Mesothelial cell of epicardium (in vitro differentiated cells): ENCODE measurements at regions not wholly inside any gene's neighbourhood (a gene's known extent, or its start where the extent isn't known, plus 50 kb on each side); places are given as distances from the start of the nearest gene placed in this dataset.
"Not testable (repeated sequence)": the region's sequence is repeated elsewhere in the genome, so short reads cannot be mapped to it uniquely, and the experiment has no call there.

Source experiments
- DNase-seq, 2 experiments: peaks; one replicate each; pipeline ENCODE4 v3.0.0; 2021; ENCODE audit warnings: low spot score in 2 of 2; ENCODE audit not compliant: unreplicated experiment in 2 of 2
- H3K27ac Mint-ChIP-seq: 2 replicates; pipeline ENCODE4 v1.8.0; 2021; ENCODE audit warnings: mixed read lengths
- H3K27me3 Mint-ChIP-seq: 2 replicates; pipeline ENCODE4 v1.8.0; 2021; ENCODE audit warnings: low read depth, mixed read lengths
- H3K36me3 Mint-ChIP-seq: 2 replicates; pipeline ENCODE4 v1.8.0; 2021; ENCODE audit warnings: mixed read lengths
- H3K4me1 Mint-ChIP-seq: 2 replicates; pipeline ENCODE4 v1.8.0; 2021; ENCODE audit warnings: mixed read lengths
- H3K4me3 Mint-ChIP-seq: 2 replicates; pipeline ENCODE4 v1.8.0; 2021; ENCODE audit warnings: mild to moderate bottlenecking, moderate library complexity, mixed read lengths
- H3K9me3 Mint-ChIP-seq: 2 replicates; pipeline ENCODE4 v1.8.0; 2021; ENCODE audit warnings: mixed read lengths
- CTCF ChIP-seq: fragments of 200-600 bp; sonication (generic); IDR thresholded peaks from one replicate; pipeline ENCODE4 v1.5.0; 2021; ENCODE audit warnings: antibody characterized with exemption; ENCODE audit not compliant: unreplicated experiment

GRCh38 chr3:145243875-145244274, 917.1 kb downstream of the PLOD2 start:
- peaks cover 40% of the 10 kb centered on the region for H3K9me3 Mint-ChIP-seq
- H3K4me1 Mint-ChIP-seq, result no peaks in the 10 kb centered on the region
- DNase-seq, result no peak
- H3K4me3 Mint-ChIP-seq, result no peak overlapping the region
- TF ChIP-seq CTCF, result no peak
- H3K27me3 Mint-ChIP-seq, result no peaks in the 10 kb centered on the region
- H3K36me3 Mint-ChIP-seq, result peaks cover 9% of the 10 kb centered on the region
- no peak overlapping the region for H3K27ac Mint-ChIP-seq

DNA sequence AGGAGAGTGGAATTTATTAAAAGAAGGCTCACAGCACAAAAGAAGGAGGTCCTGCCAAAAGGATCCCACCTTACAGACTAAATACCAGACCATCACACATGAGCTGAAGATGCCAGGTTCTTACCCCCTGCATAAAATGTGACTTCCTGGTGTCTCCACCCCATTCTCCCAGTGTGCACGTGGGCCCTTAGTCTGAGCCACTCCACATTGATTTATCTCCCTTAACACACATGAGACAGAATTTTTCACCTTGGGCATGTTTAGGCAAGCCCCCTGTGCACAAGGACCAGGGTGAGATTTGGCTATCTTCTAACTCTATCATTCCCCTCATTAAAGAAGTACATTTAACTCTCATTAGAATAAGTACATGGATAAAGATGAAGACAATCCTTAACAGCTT, 916.7 kb downstream of the PLOD2 start:
- no peak overlapping the region for H3K27ac Mint-ChIP-seq
- H3K36me3 Mint-ChIP-seq, result peaks cover 9% of the 10 kb centered on the region
- TF ChIP-seq CTCF, result no peak
- peaks cover 44% of the 10 kb centered on the region for H3K9me3 Mint-ChIP-seq
- no peak overlapping the region for H3K4me3 Mint-ChIP-seq
- no peaks in the 10 kb centered on the region for H3K27me3 Mint-ChIP-seq
- no peak for DNase-seq
- H3K4me1 Mint-ChIP-seq, result no peaks in the 10 kb centered on the region

GRCh38 chr3:145246291-145246690, 914.7 kb downstream of the PLOD2 start:
- Mint-ChIP-seq H3K4me3 (no peak overlapping the region), H3K27me3 (no peaks in the 10 kb centered on the region), H3K9me3 (peaks cover 41% of the 10 kb centered on the region), H3K4me1 (no peaks in the 10 kb centered on the region), H3K27ac (no peak overlapping the region), H3K36me3 (peaks cover 11% of the 10 kb centered on the region)
- TF ChIP-seq CTCF, result no peak
- DNase-seq, result no peak

- peaks cover 38% of the 10 kb centered on the region for H3K9me3 Mint-ChIP-seq
- DNase-seq, result no peak
- no peaks in the 10 kb centered on the region for H3K4me1 Mint-ChIP-seq
- no peak overlapping the region for H3K4me3 Mint-ChIP-seq
- H3K27me3 Mint-ChIP-seq, result no peaks in the 10 kb centered on the region
- no peak overlapping the region for H3K27ac Mint-ChIP-seq
- TF ChIP-seq CTCF, result no peak
- peaks cover 11% of the 10 kb centered on the region for H3K36me3 Mint-ChIP-seq
Observed at GRCh38 chr3:145248928-145249327, 912.1 kb downstream of the PLOD2 start.

GRCh38 chr3:145251311-145251710, 909.7 kb downstream of the PLOD2 start:
- Mint-ChIP-seq H3K4me3 (no peak overlapping the region), H3K27me3 (no peaks in the 10 kb centered on the region), H3K4me1 (no peaks in the 10 kb centered on the region), H3K36me3 (peaks cover 7% of the 10 kb centered on the region), H3K27ac (no peak overlapping the region), H3K9me3 (peaks cover 27% of the 10 kb centered on the region)
- no peak for DNase-seq
- no peak for TF ChIP-seq CTCF

- H3K9me3 Mint-ChIP-seq, H3K27ac Mint-ChIP-seq, H3K4me3 Mint-ChIP-seq, DNase-seq, H3K36me3 Mint-ChIP-seq, H3K27me3 Mint-ChIP-seq, H3K4me1 Mint-ChIP-seq: not testable (repeated sequence)
Observed at GRCh38 chr3:145257967-145258366, 903.0 kb downstream of the PLOD2 start.
